Gastroesophageal sphincter (tissue), 4 donors: ENCODE measurements at regions not wholly inside any gene's neighbourhood (a gene's known extent, or its start where the extent isn't known, plus 50 kb on each side); places are given as distances from the start of the nearest gene placed in this dataset.

Experiments
- ATAC-seq: fragments of 150-250 bp; one replicate; pipeline ENCODE4 v1.9.1; 2016; ENCODE audit warnings: mild to moderate bottlenecking, moderate library complexity
- H3K27ac ChIP-seq, 4 donors: fragments of 200-600 bp; sonication (generic) in 3 of 4; 1 replicate in 3 of 4; 2 replicates in 1 of 4; pipeline ENCODE4 v1.5.1; 2016 to 2019
- H3K27me3 ChIP-seq: fragments of 200-600 bp; sonication (generic); one replicate; pipeline ENCODE4 v1.5.1; 2019
- H3K36me3 ChIP-seq, 2 donors: fragments of 200-600 bp; sonication (generic); one replicate each; pipeline ENCODE4 v1.5.1; 2019; ENCODE audit warnings: control low read depth in 1 of 2
- H3K4me1 ChIP-seq, 3 donors: fragments of 200-600 bp; sonication (generic); 1 replicate in 2 of 3; 2 replicates in 1 of 3; pipeline ENCODE4 v1.5.1; 2016 to 2019; ENCODE audit warnings: control low read depth in 2 of 3
- H3K4me3 ChIP-seq, 2 donors: fragments of 200-600 bp; sonication (generic); one replicate each; pipeline ENCODE4 v1.5.1; 2019; ENCODE audit warnings: mild to moderate bottlenecking in 1 of 2, moderate library complexity in 1 of 2
- H3K9me3 ChIP-seq, 3 donors: fragments of 200-600 bp; sonication (generic); one replicate each; pipeline ENCODE4 v1.5.1; 2017 to 2019; ENCODE audit warnings: control low read depth in 2 of 3
- EP300 ChIP-seq: sonication (generic); formaldehyde crosslinking; IDR thresholded peaks from one replicate; pipeline ENCODE4 v1.6.1; 2017; ENCODE audit warnings: antibody characterized with exemption, mild to moderate bottlenecking
- POLR2A ChIP-seq, 2 donors: fragments of 450-650 bp; IDR thresholded peaks; one replicate each; pipeline ENCODE4 v1.6.1; 2017; ENCODE audit warnings: antibody characterized with exemption in 2 of 2, mild to moderate bottlenecking in 2 of 2, moderate library complexity in 1 of 2
- POLR2AphosphoS5 ChIP-seq: sonication (generic); formaldehyde crosslinking; IDR thresholded peaks from one replicate; pipeline ENCODE4 v1.6.1; 2017; ENCODE audit warnings: antibody characterized with exemption
- WGBS, 2 donors: methylation state at CpG; one replicate each; pipeline ENCODE4 v1.1.5; 2018; ENCODE audit warnings: low coverage in 1 of 2; 5-methylcytosine and 5-hydroxymethylcytosine counted together
- TF ChIP-seq, protein P1 (sequence below), 4 experiments: fragments of 200-600 bp in 2 of 4; fragments of 450-650 bp in 2 of 4; sonication (generic) in 1 of 4; IDR thresholded peaks; one replicate each; pipeline ENCODE4 v1.5.1; 2017 to 2019; ENCODE audit warnings: antibody characterized with exemption in 4 of 4, mild to moderate bottlenecking in 2 of 4, moderate library complexity in 2 of 4

- WGBS, 2 donors, result 86 to 100% methylated on average over 2 to 6 of the region's 9 CpGs
- no peak overlapping the region for H3K27ac ChIP-seq
- H3K4me3 ChIP-seq, result no peak overlapping the region
- no peaks in the 10 kb centered on the region for H3K4me1 ChIP-seq
- peaks cover 0 to 4% (median 0%) of the 10 kb centered on the region in 3 donors for H3K9me3 ChIP-seq
- no peak for ATAC-seq
- TF ChIP-seq, protein P1, sequence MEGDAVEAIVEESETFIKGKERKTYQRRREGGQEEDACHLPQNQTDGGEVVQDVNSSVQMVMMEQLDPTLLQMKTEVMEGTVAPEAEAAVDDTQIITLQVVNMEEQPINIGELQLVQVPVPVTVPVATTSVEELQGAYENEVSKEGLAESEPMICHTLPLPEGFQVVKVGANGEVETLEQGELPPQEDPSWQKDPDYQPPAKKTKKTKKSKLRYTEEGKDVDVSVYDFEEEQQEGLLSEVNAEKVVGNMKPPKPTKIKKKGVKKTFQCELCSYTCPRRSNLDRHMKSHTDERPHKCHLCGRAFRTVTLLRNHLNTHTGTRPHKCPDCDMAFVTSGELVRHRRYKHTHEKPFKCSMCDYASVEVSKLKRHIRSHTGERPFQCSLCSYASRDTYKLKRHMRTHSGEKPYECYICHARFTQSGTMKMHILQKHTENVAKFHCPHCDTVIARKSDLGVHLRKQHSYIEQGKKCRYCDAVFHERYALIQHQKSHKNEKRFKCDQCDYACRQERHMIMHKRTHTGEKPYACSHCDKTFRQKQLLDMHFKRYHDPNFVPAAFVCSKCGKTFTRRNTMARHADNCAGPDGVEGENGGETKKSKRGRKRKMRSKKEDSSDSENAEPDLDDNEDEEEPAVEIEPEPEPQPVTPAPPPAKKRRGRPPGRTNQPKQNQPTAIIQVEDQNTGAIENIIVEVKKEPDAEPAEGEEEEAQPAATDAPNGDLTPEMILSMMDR (IDR thresholded peaks at IDR 0.05), result no peak
- no peak for TF ChIP-seq EP300
- no peak for TF ChIP-seq POLR2AphosphoS5
- no peak for TF ChIP-seq POLR2A (IDR thresholded peaks at IDR 0.05)
- no peaks in the 10 kb centered on the region for H3K27me3 ChIP-seq
- H3K36me3 ChIP-seq, result no peaks in the 10 kb centered on the region
Observed at GRCh38 chr10:130432850-130433249, 296.7 kb downstream of the GLRX3 start.

- no peaks in the 10 kb centered on the region for H3K36me3 ChIP-seq
- no peak overlapping the region for H3K27ac ChIP-seq
- TF ChIP-seq EP300 (no peak), POLR2A (IDR thresholded peaks at IDR 0.05) (no peak), POLR2AphosphoS5 (no peak)
- TF ChIP-seq, protein P1 (IDR thresholded peaks at IDR 0.05), result no peak
- no peak for ATAC-seq
- peaks cover 0 to 9% (median 0%) of the 10 kb centered on the region in 3 donors for H3K9me3 ChIP-seq
- H3K27me3 ChIP-seq, result no peaks in the 10 kb centered on the region
- WGBS, 2 donors, result 81 to 84% methylated on average over 5 to 9 of the region's 14 CpGs
- H3K4me1 ChIP-seq, result no peaks in the 10 kb centered on the region
- no peak overlapping the region for H3K4me3 ChIP-seq
Observed at GRCh38 chr10:130434446-130435385, 298.5 kb downstream of the GLRX3 start.

DNA sequence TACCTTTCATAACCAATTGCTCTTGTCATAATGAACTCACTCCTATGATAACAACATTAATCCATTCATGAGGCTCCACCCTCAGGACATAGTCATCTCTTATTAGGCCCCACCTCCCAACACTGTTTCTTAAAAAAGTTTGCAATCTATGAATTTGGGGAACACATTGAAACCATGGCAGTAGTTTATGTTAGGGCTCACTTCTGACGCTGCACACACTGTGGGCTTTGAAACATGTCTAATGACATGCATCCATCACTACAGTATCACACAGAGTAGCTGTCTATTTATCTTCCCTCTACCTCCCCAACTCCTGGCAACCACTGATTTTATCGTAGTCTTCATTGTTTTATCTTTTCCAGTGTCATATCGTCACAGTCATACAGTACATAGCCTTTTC, 299.8 kb downstream of the GLRX3 start:
- peaks cover 0 to 10% (median 0%) of the 10 kb centered on the region in 3 donors for H3K9me3 ChIP-seq
- no peak overlapping the region for H3K4me3 ChIP-seq
- no peak for TF ChIP-seq POLR2A (IDR thresholded peaks at IDR 0.05)
- no peak for TF ChIP-seq EP300
- TF ChIP-seq POLR2AphosphoS5, result no peak
- TF ChIP-seq, protein P1 (IDR thresholded peaks at IDR 0.05), result no peak
- no peak overlapping the region for H3K27ac ChIP-seq
- no peaks in the 10 kb centered on the region for H3K36me3 ChIP-seq
- WGBS, 2 donors, result 72 to 88% methylated on average over 3 of the region's 3 CpGs
- no peaks in the 10 kb centered on the region for H3K4me1 ChIP-seq
- H3K27me3 ChIP-seq, result peaks cover 2% of the 10 kb centered on the region
- ATAC-seq, result no peak

- Histone ChIP-seq H3K4me3 (no peak overlapping the region), H3K9me3 (peaks cover 0 to 12% (median 0%) of the 10 kb centered on the region in 3 donors), H3K27ac (no peak overlapping the region), H3K4me1 (no peaks in the 10 kb centered on the region), H3K27me3 (peaks cover 11% of the 10 kb centered on the region), H3K36me3 (no peaks in the 10 kb centered on the region)
- no peak for ATAC-seq
- no peak for TF ChIP-seq EP300
- WGBS, 2 donors, result 93 to 94% methylated on average over 3 to 5 of the region's 7 CpGs
Observed at GRCh38 chr10:130438861-130439260, 302.7 kb downstream of the GLRX3 start.

- WGBS, 2 donors, result 80 to 100% methylated on average over 1 of the region's 6 CpGs
- TF ChIP-seq POLR2AphosphoS5 (no peak), POLR2A (IDR thresholded peaks at IDR 0.05) (no peak), EP300 (no peak)
- TF ChIP-seq, protein P1 (IDR thresholded peaks at IDR 0.05), result no peak
- H3K4me1 ChIP-seq, result no peaks in the 10 kb centered on the region
- no peak for ATAC-seq
- peaks cover 11% of the 10 kb centered on the region for H3K27me3 ChIP-seq
- H3K27ac ChIP-seq, result no peak overlapping the region
- H3K36me3 ChIP-seq, result no peaks in the 10 kb centered on the region
- H3K4me3 ChIP-seq, result no peak overlapping the region
- H3K9me3 ChIP-seq, result peaks cover 0 to 9% (median 0%) of the 10 kb centered on the region in 3 donors
Observed at GRCh38 chr10:130439766-130440165, 303.6 kb downstream of the GLRX3 start.
